ENCODE measurements at regions not wholly inside any gene's neighbourhood (a gene's known extent, or its start where the extent isn't known, plus 50 kb on each side); places are given as distances from the start of the nearest gene placed in this dataset.
"Not testable (repeated sequence)": the region's sequence is repeated elsewhere in the genome, so short reads cannot be mapped to it uniquely, and the experiment has no call there.

DNA sequence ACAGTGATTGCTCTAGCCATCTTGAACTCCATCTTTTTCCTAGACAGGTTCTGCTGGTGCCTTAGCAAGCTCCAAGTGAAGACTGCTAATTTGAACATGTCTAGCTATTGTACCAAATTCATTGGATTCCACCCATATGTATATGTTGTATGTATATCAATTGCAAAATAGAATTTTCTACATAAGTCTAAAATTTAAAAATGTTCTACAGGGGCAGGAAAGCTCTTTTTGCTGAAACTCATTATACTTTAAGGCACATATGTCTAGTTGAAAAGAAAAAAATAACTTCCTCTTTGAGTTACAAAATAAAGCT, 845.3 kb downstream of the MCTP2 start:
- no peaks in the 10 kb centered on the region for H4K20me1 ChIP-seq (ENCODE audit: control insufficient read depth, insufficient read depth, low read depth, low read length)
- H3K4me3 ChIP-seq (ENCODE audit: low read length) = no peak overlapping the region
- H3K9me2 ChIP-seq (replicated peaks; ENCODE audit: control insufficient read depth, low read length) = no peaks in the 10 kb centered on the region
- H3K36me3 ChIP-seq (ENCODE audit: control insufficient read depth, low read length) = no peaks in the 10 kb centered on the region
- no peaks in the 10 kb centered on the region for H3K79me2 ChIP-seq (ENCODE audit: control insufficient read depth, low read length)
- TF ChIP-seq EZH2phosphoT487 (IDR thresholded peaks at IDR 0.05; ENCODE audit: borderline replicate concordance, low read length) (no peak), CTCF (IDR thresholded peaks at IDR 0.05; ENCODE audit: low read depth, low read length, poor library complexity, severe bottlenecking) (no peak)
- no peak overlapping the region for H3K27ac ChIP-seq (ENCODE audit: low read depth, low read length)
- H3K9me3 ChIP-seq (ENCODE audit: control insufficient read depth, insufficient read depth, low read length) = no peaks in the 10 kb centered on the region
- no peaks in the 10 kb centered on the region for H3F3A ChIP-seq (ENCODE audit: control insufficient read depth, insufficient read depth)
- H3K4me2 ChIP-seq (ENCODE audit: low read length) = no peak overlapping the region
- no peaks in the 10 kb centered on the region for H3K27me3 ChIP-seq (ENCODE audit: control insufficient read depth, low read length)
- no peaks in the 10 kb centered on the region for H3K4me1 ChIP-seq (ENCODE audit: control insufficient read depth, low read length)

DNA sequence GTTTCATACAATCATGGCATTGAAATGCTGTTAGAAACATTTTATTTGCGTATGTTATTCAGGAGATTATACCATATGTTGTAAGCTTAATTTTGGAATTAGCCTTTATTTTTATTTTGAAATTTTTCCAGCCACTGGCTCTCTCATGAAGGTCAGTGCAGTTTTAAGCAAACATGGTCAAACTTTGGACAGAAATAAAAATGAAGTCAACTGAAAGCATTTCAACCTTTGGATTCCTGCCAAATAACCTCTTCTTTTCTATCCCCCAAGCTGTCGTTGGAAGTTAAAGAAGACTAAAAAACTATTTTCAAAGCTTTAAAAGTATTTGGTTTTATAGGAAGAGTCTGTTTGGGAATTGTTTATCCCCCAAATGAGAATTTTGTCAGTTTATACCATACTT, 846.6 kb downstream of the MCTP2 start:
- Histone ChIP-seq H3K9me2 (replicated peaks; ENCODE audit: control insufficient read depth, low read length) (no peaks in the 10 kb centered on the region), H4K20me1 (ENCODE audit: control insufficient read depth, insufficient read depth, low read depth, low read length) (no peaks in the 10 kb centered on the region), H3K79me2 (ENCODE audit: control insufficient read depth, low read length) (no peaks in the 10 kb centered on the region), H3K27ac (ENCODE audit: low read depth, low read length) (no peak overlapping the region), H3K9me3 (ENCODE audit: control insufficient read depth, insufficient read depth, low read length) (no peaks in the 10 kb centered on the region), H3K27me3 (ENCODE audit: control insufficient read depth, low read length) (no peaks in the 10 kb centered on the region), H3K4me1 (ENCODE audit: control insufficient read depth, low read length) (no peaks in the 10 kb centered on the region), H3K36me3 (ENCODE audit: control insufficient read depth, low read length) (no peaks in the 10 kb centered on the region), H3K4me2 (ENCODE audit: low read length) (no peak overlapping the region), H3K4me3 (ENCODE audit: low read length) (no peak overlapping the region), H3F3A (ENCODE audit: control insufficient read depth, insufficient read depth) (no peaks in the 10 kb centered on the region)
- TF ChIP-seq EZH2phosphoT487 (IDR thresholded peaks at IDR 0.05; ENCODE audit: borderline replicate concordance, low read length) (no peak), CTCF (IDR thresholded peaks at IDR 0.05; ENCODE audit: low read depth, low read length, poor library complexity, severe bottlenecking) (no peak)

GRCh38 chr15:95080228-95080627, 848.9 kb downstream of the MCTP2 start:
- H3K36me3 ChIP-seq (ENCODE audit: control insufficient read depth, low read length); H3K79me2 ChIP-seq (ENCODE audit: control insufficient read depth, low read length); H4K20me1 ChIP-seq (ENCODE audit: control insufficient read depth, insufficient read depth, low read depth, low read length); H3K9me3 ChIP-seq (ENCODE audit: control insufficient read depth, insufficient read depth, low read length); H3F3A ChIP-seq (ENCODE audit: control insufficient read depth, insufficient read depth); H3K4me3 ChIP-seq (ENCODE audit: low read length); H3K4me2 ChIP-seq (ENCODE audit: low read length); H3K27me3 ChIP-seq (ENCODE audit: control insufficient read depth, low read length); H3K27ac ChIP-seq (ENCODE audit: low read depth, low read length); H3K9me2 ChIP-seq (replicated peaks; ENCODE audit: control insufficient read depth, low read length); H3K4me1 ChIP-seq (ENCODE audit: control insufficient read depth, low read length): not testable (repeated sequence)

DNA sequence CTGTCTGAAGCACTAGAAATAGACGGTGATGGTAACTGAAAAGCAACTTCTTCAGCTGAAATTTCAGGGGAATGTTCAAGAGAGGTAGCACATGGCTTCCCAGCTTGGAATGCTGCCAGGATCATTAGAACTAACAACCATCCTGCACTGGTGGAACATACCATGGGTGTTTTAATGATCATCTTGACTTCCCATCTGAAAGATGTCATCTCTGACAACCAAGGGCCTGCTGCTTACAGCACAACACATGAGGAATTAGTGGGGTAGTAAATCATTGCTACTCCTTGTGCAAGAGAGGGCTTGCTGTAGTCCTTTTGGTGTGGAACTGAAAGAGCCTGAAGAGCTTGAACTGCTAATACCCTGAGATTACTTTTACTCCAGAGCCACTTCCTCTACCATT, 853.7 kb downstream of the MCTP2 start:
- no peaks in the 10 kb centered on the region for H3K79me2 ChIP-seq (ENCODE audit: control insufficient read depth, low read length)
- no peaks in the 10 kb centered on the region for H3K9me3 ChIP-seq (ENCODE audit: control insufficient read depth, insufficient read depth, low read length)

More for the DNA sequence above, 853.7 kb downstream of the MCTP2 start:
- Histone ChIP-seq H3K36me3 (ENCODE audit: control insufficient read depth, low read length) (no peaks in the 10 kb centered on the region), H3K27ac (ENCODE audit: low read depth, low read length) (no peak overlapping the region), H3K4me1 (ENCODE audit: control insufficient read depth, low read length) (no peaks in the 10 kb centered on the region), H3K9me2 (replicated peaks; ENCODE audit: control insufficient read depth, low read length) (no peaks in the 10 kb centered on the region), H3F3A (ENCODE audit: control insufficient read depth, insufficient read depth) (no peaks in the 10 kb centered on the region), H3K27me3 (ENCODE audit: control insufficient read depth, low read length) (no peaks in the 10 kb centered on the region), H4K20me1 (ENCODE audit: control insufficient read depth, insufficient read depth, low read depth, low read length) (no peaks in the 10 kb centered on the region), H3K4me2 (ENCODE audit: low read length) (no peak overlapping the region), H3K4me3 (ENCODE audit: low read length) (no peak overlapping the region)
- no peak for TF ChIP-seq CTCF (IDR thresholded peaks at IDR 0.05; ENCODE audit: low read depth, low read length, poor library complexity, severe bottlenecking)
- TF ChIP-seq EZH2phosphoT487 (IDR thresholded peaks at IDR 0.05; ENCODE audit: borderline replicate concordance, low read length) = no peak

All from DOHH2 (cell line).